T-helper 1 cell treated with Interleukin-12 subunit alpha and Interleukin-12 subunit beta and Interleukin-4 antibody, amounts not matched to agents 30 μg/mL and 1 μg/mL, for 36 hours (primary cell): ENCODE measurements at regions not wholly inside any gene's neighbourhood (a gene's known extent, or its start where the extent isn't known, plus 50 kb on each side); places are given as distances from the start of the nearest gene placed in this dataset.

Experiments
- H3K27ac Mint-ChIP-seq: one replicate; pipeline ENCODE4 v1.8.0; 2021; ENCODE audit warnings: mild to moderate bottlenecking, mixed read lengths
- H3K27me3 Mint-ChIP-seq: one replicate; pipeline ENCODE4 v1.8.0; 2021; ENCODE audit warnings: low read depth, mixed read lengths
- H3K36me3 Mint-ChIP-seq: one replicate; pipeline ENCODE4 v1.8.0; 2021; ENCODE audit warnings: low read depth, mixed read lengths
- H3K4me1 Mint-ChIP-seq: one replicate; pipeline ENCODE4 v1.8.0; 2021; ENCODE audit warnings: low read depth, mixed read lengths
- H3K4me3 Mint-ChIP-seq: one replicate; pipeline ENCODE4 v1.8.0; 2021; ENCODE audit warnings: mild to moderate bottlenecking, moderate library complexity, mixed read lengths
- H3K9me3 Mint-ChIP-seq: one replicate; pipeline ENCODE4 v1.8.0; 2021; ENCODE audit warnings: mixed read lengths

DNA sequence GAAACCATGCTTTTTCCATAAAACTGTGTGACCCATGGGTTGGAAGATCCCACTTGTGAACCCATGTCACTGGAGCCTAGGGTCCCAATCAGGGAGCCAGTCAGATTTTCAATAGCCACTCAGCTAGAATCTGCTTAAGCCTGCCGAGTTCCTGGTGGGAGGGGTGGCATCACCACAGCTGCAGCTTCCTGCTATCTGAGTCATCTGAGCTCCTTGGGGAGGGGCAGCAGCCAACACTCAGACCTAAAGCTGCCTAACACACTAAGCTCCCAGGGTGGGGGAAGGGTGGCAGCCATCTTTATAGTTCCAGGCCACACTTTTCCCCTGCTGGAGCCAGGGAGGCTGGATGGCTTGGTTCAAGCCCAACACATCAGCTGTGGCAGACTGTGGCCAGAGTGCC lies 350.1 kb downstream of the C4orf33 start:
- Mint-ChIP-seq H3K4me1 (no peaks in the 10 kb centered on the region), H3K27me3 (no peaks in the 10 kb centered on the region), H3K27ac (no peak overlapping the region), H3K9me3 (no peaks in the 10 kb centered on the region), H3K4me3 (no peak overlapping the region), H3K36me3 (no peaks in the 10 kb centered on the region)

- Mint-ChIP-seq H3K4me3 (no peak overlapping the region), H3K4me1 (no peaks in the 10 kb centered on the region), H3K27me3 (no peaks in the 10 kb centered on the region), H3K27ac (no peak overlapping the region), H3K36me3 (no peaks in the 10 kb centered on the region), H3K9me3 (no peaks in the 10 kb centered on the region)
These were observed 357.7 kb downstream of the C4orf33 start for GRCh38 chr4:129453524-129454200.

DNA sequence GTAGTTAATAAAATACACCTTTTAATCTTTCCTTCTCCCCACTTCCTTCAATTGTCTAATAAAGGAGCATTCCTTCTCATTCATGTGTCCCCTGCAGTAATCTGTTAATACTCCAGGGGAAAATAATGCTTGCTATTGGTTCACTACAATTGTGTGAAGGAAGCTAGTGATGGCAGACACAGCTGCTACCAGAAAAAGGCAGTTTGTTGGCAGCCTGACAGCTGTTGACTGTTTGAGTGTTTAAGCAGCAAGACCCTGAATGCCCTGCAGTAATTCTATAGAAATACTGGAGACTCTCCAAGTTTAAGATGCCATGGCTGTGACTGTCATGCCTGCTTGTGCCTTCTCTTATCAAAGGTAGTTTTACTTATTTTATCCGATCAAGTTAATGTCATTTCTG lies 359.5 kb downstream of the C4orf33 start:
- no peaks in the 10 kb centered on the region for H3K27me3 Mint-ChIP-seq
- no peak overlapping the region for H3K4me3 Mint-ChIP-seq
- H3K4me1 Mint-ChIP-seq = no peaks in the 10 kb centered on the region
- H3K9me3 Mint-ChIP-seq = no peaks in the 10 kb centered on the region
- no peak overlapping the region for H3K27ac Mint-ChIP-seq
- H3K36me3 Mint-ChIP-seq = no peaks in the 10 kb centered on the region

DNA sequence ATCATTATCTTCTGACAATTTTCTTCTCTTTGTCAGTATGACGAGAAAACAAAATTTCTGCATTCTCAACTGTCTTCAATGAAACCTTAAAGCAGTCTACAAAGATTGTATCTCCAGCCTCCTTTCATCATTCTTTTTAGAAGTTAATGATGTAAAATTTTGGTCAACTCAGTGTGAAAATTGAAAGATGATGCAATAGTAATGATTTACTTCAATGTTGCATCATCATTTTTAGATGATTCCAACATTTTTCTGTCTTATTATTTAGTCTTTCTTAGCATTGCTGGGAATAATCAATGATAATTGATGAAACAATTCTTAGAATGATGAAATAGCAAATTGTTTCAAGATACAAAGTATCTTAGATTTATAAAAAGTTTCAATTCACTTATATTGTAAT lies 372.7 kb downstream of the C4orf33 start:
- H3K27ac Mint-ChIP-seq = no peak overlapping the region
- no peaks in the 10 kb centered on the region for H3K9me3 Mint-ChIP-seq
- H3K36me3 Mint-ChIP-seq = no peaks in the 10 kb centered on the region
- H3K27me3 Mint-ChIP-seq = no peaks in the 10 kb centered on the region
- H3K4me1 Mint-ChIP-seq = no peaks in the 10 kb centered on the region
- no peak overlapping the region for H3K4me3 Mint-ChIP-seq

DNA sequence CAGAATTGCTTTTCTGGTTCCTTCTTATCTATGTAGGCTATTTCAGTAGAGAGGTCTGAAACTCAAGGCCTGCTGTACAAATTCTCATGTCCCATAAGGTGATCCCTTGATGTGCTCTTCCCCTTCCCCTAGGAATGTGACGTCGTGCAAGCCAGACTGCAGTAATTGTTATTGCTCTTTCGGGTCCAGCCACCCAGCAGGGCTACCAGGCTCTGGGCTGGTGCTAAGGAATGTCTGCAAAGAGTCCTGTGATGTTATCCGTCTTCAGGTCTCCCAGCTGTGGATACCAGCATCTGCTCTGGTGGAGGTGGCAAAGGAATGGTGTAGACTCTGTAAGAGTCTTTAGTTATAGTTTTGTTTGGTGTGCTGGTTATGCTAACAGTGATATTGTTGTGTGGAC lies 378.7 kb downstream of the C4orf33 start:
- H3K9me3 Mint-ChIP-seq = peaks cover 5% of the 10 kb centered on the region
- no peak overlapping the region for H3K4me3 Mint-ChIP-seq
- H3K4me1 Mint-ChIP-seq = no peaks in the 10 kb centered on the region
- H3K36me3 Mint-ChIP-seq = no peaks in the 10 kb centered on the region
- H3K27ac Mint-ChIP-seq = no peak overlapping the region
- no peaks in the 10 kb centered on the region for H3K27me3 Mint-ChIP-seq

GRCh38 chr4:129481107-129481506 lies 385.2 kb downstream of the C4orf33 start:
- Mint-ChIP-seq H3K27me3 (no peaks in the 10 kb centered on the region), H3K4me1 (no peaks in the 10 kb centered on the region), H3K9me3 (no peaks in the 10 kb centered on the region), H3K36me3 (no peaks in the 10 kb centered on the region), H3K27ac (no peak overlapping the region), H3K4me3 (no peak overlapping the region)

DNA sequence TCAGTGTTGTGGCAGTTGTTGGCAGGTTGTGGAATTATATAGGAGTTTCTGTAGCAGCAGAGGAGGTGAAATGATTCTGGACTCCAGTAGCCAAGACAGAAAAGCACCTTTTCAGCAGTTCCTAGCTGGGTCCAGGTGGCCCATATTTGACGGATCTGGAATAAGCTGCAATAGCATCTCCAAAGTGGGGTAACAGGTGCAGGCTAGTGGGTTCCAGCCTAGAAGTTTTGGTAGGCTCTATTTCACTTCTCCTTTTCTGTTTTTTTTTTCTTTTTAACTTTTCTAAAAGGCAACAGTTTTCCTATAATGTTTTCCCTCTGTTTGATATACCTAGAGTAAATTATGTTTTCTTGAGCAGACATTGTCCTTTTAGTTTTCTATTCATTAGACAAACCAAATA lies 392.5 kb downstream of the C4orf33 start:
- Mint-ChIP-seq H3K36me3 (no peaks in the 10 kb centered on the region), H3K27me3 (no peaks in the 10 kb centered on the region)

DNA sequence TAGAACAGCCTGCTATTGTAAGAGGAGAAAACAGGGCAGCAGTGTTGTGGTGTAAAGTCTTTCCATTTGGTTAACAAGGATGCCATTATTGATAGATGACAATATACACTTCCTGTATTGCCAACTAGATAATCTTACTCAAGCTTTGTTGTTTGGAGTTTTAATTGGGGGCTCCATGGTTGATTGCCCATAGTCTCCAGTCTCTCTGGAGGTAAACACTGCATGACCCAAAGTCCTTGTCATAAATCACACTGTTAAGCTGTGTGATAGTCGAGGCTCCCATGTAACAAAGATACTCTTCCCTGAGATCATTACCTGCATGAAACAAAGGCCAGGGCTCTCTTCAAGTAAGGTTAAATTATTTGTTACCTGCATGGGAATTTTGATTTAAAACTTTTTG lies 394.6 kb downstream of the C4orf33 start:
- H3K4me3 Mint-ChIP-seq = no peak overlapping the region
- H3K27me3 Mint-ChIP-seq = no peaks in the 10 kb centered on the region
- no peaks in the 10 kb centered on the region for H3K9me3 Mint-ChIP-seq
- H3K36me3 Mint-ChIP-seq = no peaks in the 10 kb centered on the region
- no peak overlapping the region for H3K27ac Mint-ChIP-seq
- H3K4me1 Mint-ChIP-seq = no peaks in the 10 kb centered on the region

More for the DNA sequence above, 392.5 kb downstream of the C4orf33 start:
- no peaks in the 10 kb centered on the region for H3K9me3 Mint-ChIP-seq
- no peak overlapping the region for H3K27ac Mint-ChIP-seq
- H3K4me1 Mint-ChIP-seq = no peaks in the 10 kb centered on the region
- H3K4me3 Mint-ChIP-seq = no peak overlapping the region

DNA sequence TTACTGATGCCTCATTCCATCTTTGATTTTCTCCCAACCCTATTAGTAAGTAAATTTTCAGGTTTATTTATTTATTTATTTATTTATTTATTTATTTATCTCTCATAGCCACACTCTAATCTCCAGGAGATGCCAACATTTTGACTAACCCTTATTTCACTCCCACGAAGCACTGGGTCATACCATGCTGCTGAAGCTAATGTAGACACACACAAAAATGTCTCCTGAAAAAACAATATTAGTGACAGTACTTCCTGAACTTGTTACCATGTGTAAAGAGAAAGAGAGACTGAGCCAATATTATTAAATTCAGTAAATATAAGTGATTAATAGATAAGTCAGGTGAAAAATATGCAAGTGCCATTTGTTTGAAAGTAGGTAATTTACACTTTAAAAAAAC lies 402.7 kb downstream of the C4orf33 start:
- H3K4me3 Mint-ChIP-seq = no peak overlapping the region
- H3K36me3 Mint-ChIP-seq = no peaks in the 10 kb centered on the region
- H3K27ac Mint-ChIP-seq = no peak overlapping the region
- H3K9me3 Mint-ChIP-seq = no peaks in the 10 kb centered on the region
- H3K4me1 Mint-ChIP-seq = no peaks in the 10 kb centered on the region
- no peaks in the 10 kb centered on the region for H3K27me3 Mint-ChIP-seq

DNA sequence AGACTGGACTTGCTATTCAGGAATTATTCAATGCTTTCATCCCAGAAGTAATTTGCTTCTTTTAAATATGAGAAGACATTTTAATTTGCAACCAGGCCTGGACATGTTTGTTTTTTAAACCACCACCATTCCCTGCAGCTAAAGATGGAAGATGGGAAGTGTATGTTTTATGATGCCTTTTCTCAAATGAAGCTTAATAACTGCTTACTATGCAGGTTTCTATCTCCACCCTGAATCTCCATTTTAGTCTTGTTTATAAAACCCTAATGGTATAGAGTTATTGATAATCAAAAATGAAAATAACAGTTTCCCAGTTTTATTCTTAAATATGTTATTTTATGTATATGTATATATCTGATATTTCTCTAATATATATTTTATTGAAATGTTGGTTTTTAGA lies 418.9 kb downstream of the C4orf33 start:
- no peak overlapping the region for H3K4me3 Mint-ChIP-seq
- H3K27me3 Mint-ChIP-seq = no peaks in the 10 kb centered on the region
- no peaks in the 10 kb centered on the region for H3K4me1 Mint-ChIP-seq
- H3K27ac Mint-ChIP-seq = no peak overlapping the region
- H3K36me3 Mint-ChIP-seq = no peaks in the 10 kb centered on the region
- no peaks in the 10 kb centered on the region for H3K9me3 Mint-ChIP-seq

- no peak overlapping the region for H3K27ac Mint-ChIP-seq
- H3K36me3 Mint-ChIP-seq = no peaks in the 10 kb centered on the region
- H3K9me3 Mint-ChIP-seq = no peaks in the 10 kb centered on the region
- H3K4me1 Mint-ChIP-seq = no peaks in the 10 kb centered on the region
- H3K27me3 Mint-ChIP-seq = no peaks in the 10 kb centered on the region
- no peak overlapping the region for H3K4me3 Mint-ChIP-seq
These were observed 419.4 kb downstream of the C4orf33 start for GRCh38 chr4:129515356-129515755.

GRCh38 chr4:129526812-129527211 lies 430.9 kb downstream of the C4orf33 start:
- Mint-ChIP-seq H3K4me3 (no peak overlapping the region), H3K27me3 (no peaks in the 10 kb centered on the region), H3K36me3 (no peaks in the 10 kb centered on the region), H3K4me1 (no peaks in the 10 kb centered on the region), H3K9me3 (no peaks in the 10 kb centered on the region), H3K27ac (no peak overlapping the region)

- Mint-ChIP-seq H3K27ac (no peak overlapping the region), H3K9me3 (no peaks in the 10 kb centered on the region), H3K27me3 (no peaks in the 10 kb centered on the region), H3K36me3 (no peaks in the 10 kb centered on the region), H3K4me3 (no peak overlapping the region), H3K4me1 (peaks cover 6% of the 10 kb centered on the region)
These were observed 435.3 kb downstream of the C4orf33 start for GRCh38 chr4:129531253-129531652.

- no peaks in the 10 kb centered on the region for H3K9me3 Mint-ChIP-seq
- no peaks in the 10 kb centered on the region for H3K27me3 Mint-ChIP-seq
- H3K4me1 Mint-ChIP-seq = peaks cover 6% of the 10 kb centered on the region
- H3K4me3 Mint-ChIP-seq = no peak overlapping the region
- no peak overlapping the region for H3K27ac Mint-ChIP-seq
- no peaks in the 10 kb centered on the region for H3K36me3 Mint-ChIP-seq
These were observed 436.6 kb downstream of the C4orf33 start for GRCh38 chr4:129532573-129532972.

GRCh38 chr4:129543299-129543698 lies 447.3 kb downstream of the C4orf33 start:
- Mint-ChIP-seq H3K4me3 (no peak overlapping the region), H3K9me3 (no peaks in the 10 kb centered on the region), H3K27me3 (no peaks in the 10 kb centered on the region), H3K4me1 (no peaks in the 10 kb centered on the region), H3K27ac (no peak overlapping the region), H3K36me3 (no peaks in the 10 kb centered on the region)
